ENCODE measurements at regions not wholly inside any gene's neighbourhood (a gene's known extent, or its start where the extent isn't known, plus 50 kb on each side); places are given as distances from the start of the nearest gene placed in this dataset.

DNA sequence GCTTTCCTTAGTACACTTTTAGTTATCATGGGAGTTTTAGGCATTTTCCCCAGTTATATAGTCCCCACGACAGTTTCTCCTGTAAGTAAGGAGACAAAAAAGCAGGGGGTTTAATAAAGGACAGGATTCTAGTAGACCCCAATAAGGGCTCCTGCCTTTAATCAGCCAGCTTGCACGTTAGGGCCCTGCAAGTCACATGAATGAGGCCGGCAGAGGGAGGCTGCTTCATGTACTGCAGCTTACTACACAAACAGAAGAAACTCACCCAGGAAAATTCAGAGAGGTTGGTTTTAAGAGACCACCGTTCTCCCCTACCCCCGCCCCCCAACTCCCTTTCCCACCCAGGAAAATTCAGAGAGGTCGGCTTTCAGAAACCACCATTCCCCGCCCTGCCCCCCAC lies 229.7 kb upstream of the MOCS1 start:
- Histone ChIP-seq H3K27me3 (ENCODE audit: insufficient read depth, low read depth, low read length) (no peaks in the 10 kb centered on the region), H3K36me3 (ENCODE audit: insufficient read depth, low read length) (no peaks in the 10 kb centered on the region), H4K20me1 (ENCODE audit: insufficient read depth) (no peaks in the 10 kb centered on the region), H3K9me3 (ENCODE audit: low read length) (no peaks in the 10 kb centered on the region), H3K4me3 (ENCODE audit: low read length) (no peak overlapping the region), H3K27ac (ENCODE audit: low read length) (no peak overlapping the region), H2AFZ (ENCODE audit: low read depth, low read length) (no peak overlapping the region), H3K9ac (ENCODE audit: low read length) (no peak overlapping the region), H3K9me2 (ENCODE audit: insufficient read depth, low read length) (no peaks in the 10 kb centered on the region), H3F3A (ENCODE audit: insufficient read depth, low read length, poor library complexity, severe bottlenecking) (no peaks in the 10 kb centered on the region), H3K4me2 (ENCODE audit: low read length) (no peak overlapping the region), H3K79me2 (replicated peaks; ENCODE audit: insufficient read depth, low read length) (no peaks in the 10 kb centered on the region)
- TF ChIP-seq RAD21 (conservative IDR thresholded peaks at IDR 0.05) (no peak), MXI1 (conservative IDR thresholded peaks at IDR 0.05; ENCODE audit: poor library complexity, severe bottlenecking) (no peak), EZH2 (IDR thresholded peaks at IDR 0.05; ENCODE audit: borderline replicate concordance, insufficient read depth, low read length, poor library complexity, severe bottlenecking) (no peak), POLR2AphosphoS5 (IDR thresholded peaks at IDR 0.05) (no peak), EP300 (conservative IDR thresholded peaks at IDR 0.05; ENCODE audit: poor library complexity, severe bottlenecking) (no peak), SMC3 (conservative IDR thresholded peaks at IDR 0.05; ENCODE audit: poor library complexity) (no peak), REST (IDR thresholded peaks at IDR 0.05; ENCODE audit: borderline replicate concordance) (no peak), TAF1 (IDR thresholded peaks at IDR 0.05; ENCODE audit: low read depth) (no peak)
- TF ChIP-seq, protein P1, sequence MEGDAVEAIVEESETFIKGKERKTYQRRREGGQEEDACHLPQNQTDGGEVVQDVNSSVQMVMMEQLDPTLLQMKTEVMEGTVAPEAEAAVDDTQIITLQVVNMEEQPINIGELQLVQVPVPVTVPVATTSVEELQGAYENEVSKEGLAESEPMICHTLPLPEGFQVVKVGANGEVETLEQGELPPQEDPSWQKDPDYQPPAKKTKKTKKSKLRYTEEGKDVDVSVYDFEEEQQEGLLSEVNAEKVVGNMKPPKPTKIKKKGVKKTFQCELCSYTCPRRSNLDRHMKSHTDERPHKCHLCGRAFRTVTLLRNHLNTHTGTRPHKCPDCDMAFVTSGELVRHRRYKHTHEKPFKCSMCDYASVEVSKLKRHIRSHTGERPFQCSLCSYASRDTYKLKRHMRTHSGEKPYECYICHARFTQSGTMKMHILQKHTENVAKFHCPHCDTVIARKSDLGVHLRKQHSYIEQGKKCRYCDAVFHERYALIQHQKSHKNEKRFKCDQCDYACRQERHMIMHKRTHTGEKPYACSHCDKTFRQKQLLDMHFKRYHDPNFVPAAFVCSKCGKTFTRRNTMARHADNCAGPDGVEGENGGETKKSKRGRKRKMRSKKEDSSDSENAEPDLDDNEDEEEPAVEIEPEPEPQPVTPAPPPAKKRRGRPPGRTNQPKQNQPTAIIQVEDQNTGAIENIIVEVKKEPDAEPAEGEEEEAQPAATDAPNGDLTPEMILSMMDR (IDR thresholded peaks at IDR 0.05; ENCODE audit: poor library complexity, severe bottlenecking), result no peak

DNA sequence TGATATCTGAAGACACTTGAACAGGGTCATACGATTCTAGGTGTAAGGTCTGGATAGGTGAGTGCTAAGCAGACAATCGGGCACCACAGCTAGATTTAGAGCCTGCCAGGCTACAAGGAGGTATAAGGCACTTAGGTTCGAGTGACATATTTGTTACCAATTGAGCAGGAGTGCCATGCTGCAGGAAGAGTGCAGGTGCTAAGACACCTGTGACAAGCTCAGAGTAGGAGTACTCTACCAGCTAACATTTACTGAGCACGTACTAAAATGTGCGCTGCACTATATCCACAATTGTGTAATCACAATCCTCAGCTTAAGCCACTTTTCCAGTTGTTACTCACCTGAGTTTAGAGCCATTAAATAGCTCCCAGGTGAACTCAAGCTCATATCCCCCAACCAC lies 227.8 kb upstream of the MOCS1 start:
- H3K9me2 ChIP-seq (ENCODE audit: insufficient read depth, low read length), result no peaks in the 10 kb centered on the region
- no peak overlapping the region for H3K4me3 ChIP-seq (ENCODE audit: low read length)
- no peak overlapping the region for H3K27ac ChIP-seq (ENCODE audit: low read length)
- H3K36me3 ChIP-seq (ENCODE audit: insufficient read depth, low read length), result no peaks in the 10 kb centered on the region
- no peak overlapping the region for H2AFZ ChIP-seq (ENCODE audit: low read depth, low read length)
- H3K27me3 ChIP-seq (ENCODE audit: insufficient read depth, low read depth, low read length), result no peaks in the 10 kb centered on the region
- H3K9me3 ChIP-seq (ENCODE audit: low read length), result no peaks in the 10 kb centered on the region
- TF ChIP-seq, protein P1 (IDR thresholded peaks at IDR 0.05; ENCODE audit: poor library complexity, severe bottlenecking), result no peak
- TF ChIP-seq EP300 (conservative IDR thresholded peaks at IDR 0.05; ENCODE audit: poor library complexity, severe bottlenecking) (no peak), TAF1 (IDR thresholded peaks at IDR 0.05; ENCODE audit: low read depth) (no peak), RAD21 (conservative IDR thresholded peaks at IDR 0.05) (no peak)
- no peak overlapping the region for H3K4me2 ChIP-seq (ENCODE audit: low read length)
- no peak overlapping the region for H3K9ac ChIP-seq (ENCODE audit: low read length)
- H4K20me1 ChIP-seq (ENCODE audit: insufficient read depth), result no peaks in the 10 kb centered on the region
- no peaks in the 10 kb centered on the region for H3K79me2 ChIP-seq (replicated peaks; ENCODE audit: insufficient read depth, low read length)
- no peaks in the 10 kb centered on the region for H3F3A ChIP-seq (ENCODE audit: insufficient read depth, low read length, poor library complexity, severe bottlenecking)

All from neural cell (in vitro differentiated cells).